ENCODE measurements at regions not wholly inside any gene's neighbourhood (a gene's known extent, or its start where the extent isn't known, plus 50 kb on each side); places are given as distances from the start of the nearest gene placed in this dataset.

DNA sequence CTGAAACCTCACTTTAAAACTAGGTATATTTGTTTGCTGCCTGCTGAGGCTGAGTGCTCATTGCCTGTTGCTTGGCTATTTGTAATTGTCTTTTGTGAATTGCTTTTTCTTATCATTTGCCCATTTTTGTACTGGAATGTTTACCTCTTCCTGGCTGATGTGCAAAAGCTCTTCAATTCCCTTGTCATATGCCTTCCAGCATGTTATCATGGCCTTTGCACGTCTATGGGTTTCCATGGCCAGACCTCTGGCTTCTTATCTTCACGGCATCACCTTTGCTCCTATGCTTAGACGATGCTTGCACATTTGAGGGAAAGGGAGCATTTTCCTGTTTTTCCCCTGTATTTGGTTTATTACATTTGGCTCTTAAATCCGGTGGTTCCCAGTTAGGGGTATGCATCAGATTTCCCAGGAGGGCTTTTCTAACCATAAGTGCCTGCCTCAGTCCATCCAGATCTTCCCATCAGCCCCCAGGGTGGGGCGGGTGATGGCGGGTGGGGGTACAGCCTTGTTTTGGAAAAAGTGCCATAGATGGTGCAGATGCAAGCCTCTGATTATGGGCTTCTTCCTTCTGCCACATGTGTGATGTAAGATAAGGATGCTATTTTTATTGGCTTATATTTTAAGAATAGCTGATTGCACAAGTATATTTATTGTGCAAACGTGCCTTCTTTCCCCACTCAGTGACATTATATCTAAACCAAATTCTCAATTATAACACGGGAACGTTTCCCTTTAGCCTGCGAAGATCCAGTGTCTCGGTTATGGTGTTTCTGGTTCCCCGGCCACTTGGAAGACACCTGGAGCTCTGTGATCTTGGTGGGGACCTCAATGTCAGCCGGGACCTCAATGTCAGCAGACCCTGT is 70.6 kb upstream of the SEPTIN5 start:
- Histone ChIP-seq H3K4me1 (ENCODE audit: control insufficient read depth in 2 of 2, insufficient read depth in 2 of 2, low read length in 2 of 2) (peaks cover 0 to 5% of the 10 kb centered on the region in 2 donors), H3K36me3 (ENCODE audit: control insufficient read depth in 2 of 2, insufficient read depth in 2 of 2, low read length in 1 of 2) (no peaks in the 10 kb centered on the region), H3K27me3 (ENCODE audit: control insufficient read depth in 2 of 2, insufficient read depth in 1 of 2, low read length in 1 of 2) (peaks cover 0 to 4% of the 10 kb centered on the region in 2 donors), H3K27ac (ENCODE audit: low read depth in 1 of 2, low read length in 1 of 2) (no peak overlapping the region), H3K9me3 (ENCODE audit: control insufficient read depth in 2 of 2, insufficient read depth in 1 of 2, low read length in 1 of 2) (peaks cover 0 to 3% of the 10 kb centered on the region in 2 donors), H3K4me3 (ENCODE audit: low read length in 2 of 2) (no peak overlapping the region)
- 40% methylated on average over 13 of the region's 13 CpGs for whole genome bisulfite sequencing
- no peak for DNase-seq (ENCODE audit: low read depth in 6 of 9, low spot score in 9 of 9)

DNA sequence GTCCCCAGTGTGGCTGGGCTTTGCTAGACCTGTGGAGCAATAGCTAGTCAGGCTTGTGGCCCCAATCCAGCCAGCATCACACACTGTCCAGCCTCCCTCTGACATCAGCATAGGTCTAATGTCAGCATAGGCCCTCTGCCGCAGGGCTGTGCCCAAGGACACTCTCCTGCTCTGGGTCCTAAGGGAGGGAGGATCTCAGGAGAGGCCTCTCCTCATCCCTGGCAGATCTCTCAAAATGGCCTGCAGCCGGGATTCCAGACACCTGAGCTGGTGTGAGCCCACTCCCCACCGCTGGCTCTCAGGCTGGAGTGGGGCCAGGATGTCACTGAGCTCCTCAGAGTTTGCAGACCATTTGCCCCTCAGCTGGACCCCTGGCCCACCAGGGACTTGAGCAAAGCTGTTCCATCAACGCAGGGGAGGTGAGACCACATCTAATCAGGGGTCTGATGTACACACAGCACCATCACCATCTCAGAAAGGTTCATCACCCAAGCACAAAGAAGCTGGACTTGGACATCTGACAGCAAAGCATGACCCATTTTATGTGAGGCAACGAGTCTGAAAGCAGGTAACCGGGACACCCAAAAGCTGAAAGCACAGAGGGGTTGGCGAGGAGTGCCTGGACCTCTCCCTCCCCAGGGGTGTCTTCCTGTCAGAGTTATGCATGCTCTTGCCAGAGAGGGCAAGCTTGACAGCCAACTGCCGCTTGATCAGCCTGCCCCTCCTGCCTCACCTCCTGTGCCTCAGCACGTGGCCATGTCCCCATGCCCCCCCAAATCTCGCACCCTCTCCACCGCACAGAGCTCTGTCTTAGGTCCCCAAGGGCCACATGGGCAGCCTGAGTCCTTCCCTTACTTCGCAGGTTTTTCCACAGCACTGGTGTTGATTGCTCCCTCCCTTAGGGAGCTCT is 69.7 kb upstream of the SEPTIN5 start:
- peaks cover 0 to 4% of the 10 kb centered on the region in 2 donors for H3K27me3 ChIP-seq (ENCODE audit: control insufficient read depth in 2 of 2, insufficient read depth in 1 of 2, low read length in 1 of 2)
- H3K4me3 ChIP-seq (ENCODE audit: low read length in 2 of 2), result no peak overlapping the region
- no peak overlapping the region for H3K27ac ChIP-seq (ENCODE audit: low read depth in 1 of 2, low read length in 1 of 2)
- H3K4me1 ChIP-seq (ENCODE audit: control insufficient read depth in 2 of 2, insufficient read depth in 2 of 2, low read length in 2 of 2), result peaks cover 0 to 5% of the 10 kb centered on the region in 2 donors
- no peak for DNase-seq (ENCODE audit: low read depth in 6 of 9, low spot score in 9 of 9)
- H3K9me3 ChIP-seq (ENCODE audit: control insufficient read depth in 2 of 2, insufficient read depth in 1 of 2, low read length in 1 of 2), result peaks cover 0 to 3% of the 10 kb centered on the region in 2 donors
- H3K36me3 ChIP-seq (ENCODE audit: control insufficient read depth in 2 of 2, insufficient read depth in 2 of 2, low read length in 1 of 2), result no peaks in the 10 kb centered on the region
- WGBS, result 88% methylated on average over 12 of the region's 12 CpGs

- WGBS, result 94% methylated on average over 6 of the region's 6 CpGs
- Histone ChIP-seq H3K27ac (ENCODE audit: low read depth in 1 of 2, low read length in 1 of 2) (no peak overlapping the region), H3K4me3 (ENCODE audit: low read length in 2 of 2) (no peak overlapping the region), H3K36me3 (ENCODE audit: control insufficient read depth in 2 of 2, insufficient read depth in 2 of 2, low read length in 1 of 2) (no peaks in the 10 kb centered on the region), H3K27me3 (ENCODE audit: control insufficient read depth in 2 of 2, insufficient read depth in 1 of 2, low read length in 1 of 2) (peaks cover 0 to 4% of the 10 kb centered on the region in 2 donors), H3K4me1 (ENCODE audit: control insufficient read depth in 2 of 2, insufficient read depth in 2 of 2, low read length in 2 of 2) (peaks cover 0 to 5% of the 10 kb centered on the region in 2 donors), H3K9me3 (ENCODE audit: control insufficient read depth in 2 of 2, insufficient read depth in 1 of 2, low read length in 1 of 2) (peaks cover 0 to 3% of the 10 kb centered on the region in 2 donors)
- DNase-seq (ENCODE audit: low read depth in 6 of 9, low spot score in 9 of 9), result no peak
These were observed 68.9 kb upstream of the SEPTIN5 start for GRCh38 chr22:19645391-19645790.

DNA sequence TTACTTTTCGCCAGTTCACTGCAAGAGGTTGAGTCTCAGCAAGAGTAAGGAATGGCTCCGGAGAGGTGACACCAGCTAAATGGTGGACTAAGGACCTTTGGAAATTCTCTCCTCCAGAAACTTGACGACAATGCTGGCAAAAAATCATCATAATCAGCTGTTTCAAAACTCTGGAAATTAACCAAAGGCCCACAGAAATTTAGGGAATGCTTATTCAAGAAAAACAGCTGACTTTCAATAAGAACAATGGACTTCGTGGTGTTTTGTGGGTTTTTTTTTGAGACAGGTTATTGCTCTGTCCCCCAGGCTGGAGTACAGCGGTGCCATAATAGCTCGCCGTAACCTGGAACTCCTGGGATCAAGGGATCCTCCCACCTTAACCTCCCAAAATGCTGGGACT is 68.4 kb upstream of the SEPTIN5 start:
- no peak overlapping the region for H3K4me3 ChIP-seq (ENCODE audit: low read length in 2 of 2)
- H3K27me3 ChIP-seq (ENCODE audit: control insufficient read depth in 2 of 2, insufficient read depth in 1 of 2, low read length in 1 of 2), result peaks cover 0 to 4% of the 10 kb centered on the region in 2 donors
- WGBS, result 89% methylated on average over 7 of the region's 7 CpGs
- no peak for DNase-seq (ENCODE audit: low read depth in 6 of 9, low spot score in 9 of 9)
- peaks cover 0 to 3% of the 10 kb centered on the region in 2 donors for H3K9me3 ChIP-seq (ENCODE audit: control insufficient read depth in 2 of 2, insufficient read depth in 1 of 2, low read length in 1 of 2)
- no peak overlapping the region for H3K27ac ChIP-seq (ENCODE audit: low read depth in 1 of 2, low read length in 1 of 2)
- peaks cover 0 to 5% of the 10 kb centered on the region in 2 donors for H3K4me1 ChIP-seq (ENCODE audit: control insufficient read depth in 2 of 2, insufficient read depth in 2 of 2, low read length in 2 of 2)
- no peaks in the 10 kb centered on the region for H3K36me3 ChIP-seq (ENCODE audit: control insufficient read depth in 2 of 2, insufficient read depth in 2 of 2, low read length in 1 of 2)

GRCh38 chr22:19646383-19646782 is 67.9 kb upstream of the SEPTIN5 start:
- 99% methylated on average over 3 of the region's 3 CpGs for WGBS
- Histone ChIP-seq H3K4me3 (ENCODE audit: low read length in 2 of 2) (no peak overlapping the region), H3K4me1 (ENCODE audit: control insufficient read depth in 2 of 2, insufficient read depth in 2 of 2, low read length in 2 of 2) (peaks cover 0 to 2% of the 10 kb centered on the region in 2 donors), H3K9me3 (ENCODE audit: control insufficient read depth in 2 of 2, insufficient read depth in 1 of 2, low read length in 1 of 2) (peaks cover 0 to 3% of the 10 kb centered on the region in 2 donors), H3K27ac (ENCODE audit: low read depth in 1 of 2, low read length in 1 of 2) (no peak overlapping the region), H3K27me3 (ENCODE audit: control insufficient read depth in 2 of 2, insufficient read depth in 1 of 2, low read length in 1 of 2) (peaks cover 0 to 2% of the 10 kb centered on the region in 2 donors), H3K36me3 (ENCODE audit: control insufficient read depth in 2 of 2, insufficient read depth in 2 of 2, low read length in 1 of 2) (no peaks in the 10 kb centered on the region)
- no peak for DNase-seq (ENCODE audit: low read depth in 6 of 9, low spot score in 9 of 9)

GRCh38 chr22:19648419-19648929 is 65.8 kb upstream of the SEPTIN5 start:
- 67% methylated on average over 3 of the region's 3 CpGs for WGBS
- H3K27ac ChIP-seq (ENCODE audit: low read depth in 1 of 2, low read length in 1 of 2), result no peak overlapping the region
- peaks cover 0 to 3% of the 10 kb centered on the region in 2 donors for H3K9me3 ChIP-seq (ENCODE audit: control insufficient read depth in 2 of 2, insufficient read depth in 1 of 2, low read length in 1 of 2)
- no peaks in the 10 kb centered on the region for H3K4me1 ChIP-seq (ENCODE audit: control insufficient read depth in 2 of 2, insufficient read depth in 2 of 2, low read length in 2 of 2)
- H3K36me3 ChIP-seq (ENCODE audit: control insufficient read depth in 2 of 2, insufficient read depth in 2 of 2, low read length in 1 of 2), result no peaks in the 10 kb centered on the region
- no peak overlapping the region for H3K4me3 ChIP-seq (ENCODE audit: low read length in 2 of 2)
- H3K27me3 ChIP-seq (ENCODE audit: control insufficient read depth in 2 of 2, insufficient read depth in 1 of 2, low read length in 1 of 2), result no peaks in the 10 kb centered on the region
- DNase-seq (ENCODE audit: low read depth in 6 of 9, low spot score in 9 of 9), result no peak

- Histone ChIP-seq H3K4me3 (ENCODE audit: low read length in 2 of 2) (no peak overlapping the region), H3K27me3 (ENCODE audit: control insufficient read depth in 2 of 2, insufficient read depth in 1 of 2, low read length in 1 of 2) (no peaks in the 10 kb centered on the region), H3K27ac (ENCODE audit: low read depth in 1 of 2, low read length in 1 of 2) (no peak overlapping the region), H3K9me3 (ENCODE audit: control insufficient read depth in 2 of 2, insufficient read depth in 1 of 2, low read length in 1 of 2) (peaks cover 0 to 2% of the 10 kb centered on the region in 2 donors), H3K36me3 (ENCODE audit: control insufficient read depth in 2 of 2, insufficient read depth in 2 of 2, low read length in 1 of 2) (no peaks in the 10 kb centered on the region), H3K4me1 (ENCODE audit: control insufficient read depth in 2 of 2, insufficient read depth in 2 of 2, low read length in 2 of 2) (no peaks in the 10 kb centered on the region)
- WGBS, result 76% methylated on average over 6 of the region's 6 CpGs
- no peak for DNase-seq (ENCODE audit: low read depth in 6 of 9, low spot score in 9 of 9)
These were observed 62.0 kb upstream of the SEPTIN5 start for GRCh38 chr22:19652316-19652715.

- DNase-seq (ENCODE audit: low read depth in 6 of 9, low spot score in 9 of 9), result no peak
- Histone ChIP-seq H3K4me1 (ENCODE audit: control insufficient read depth in 2 of 2, insufficient read depth in 2 of 2, low read length in 2 of 2) (no peaks in the 10 kb centered on the region), H3K9me3 (ENCODE audit: control insufficient read depth in 2 of 2, insufficient read depth in 1 of 2, low read length in 1 of 2) (no peaks in the 10 kb centered on the region), H3K4me3 (ENCODE audit: low read length in 2 of 2) (no peak overlapping the region), H3K36me3 (ENCODE audit: control insufficient read depth in 2 of 2, insufficient read depth in 2 of 2, low read length in 1 of 2) (no peaks in the 10 kb centered on the region), H3K27me3 (ENCODE audit: control insufficient read depth in 2 of 2, insufficient read depth in 1 of 2, low read length in 1 of 2) (no peaks in the 10 kb centered on the region), H3K27ac (ENCODE audit: low read depth in 1 of 2, low read length in 1 of 2) (no peak overlapping the region)
- 92% methylated on average over 4 of the region's 4 CpGs for WGBS
These were observed 59.8 kb upstream of the SEPTIN5 start for GRCh38 chr22:19654338-19654987.

Data from thymus (tissue), 11 donors.